ENCODE measurements at regions not wholly inside any gene's neighbourhood (a gene's known extent, or its start where the extent isn't known, plus 50 kb on each side); places are given as distances from the start of the nearest gene placed in this dataset.
A peak's percentile ranks its signal among the peaks of the same experiment; 100 is the strongest.

DNA sequence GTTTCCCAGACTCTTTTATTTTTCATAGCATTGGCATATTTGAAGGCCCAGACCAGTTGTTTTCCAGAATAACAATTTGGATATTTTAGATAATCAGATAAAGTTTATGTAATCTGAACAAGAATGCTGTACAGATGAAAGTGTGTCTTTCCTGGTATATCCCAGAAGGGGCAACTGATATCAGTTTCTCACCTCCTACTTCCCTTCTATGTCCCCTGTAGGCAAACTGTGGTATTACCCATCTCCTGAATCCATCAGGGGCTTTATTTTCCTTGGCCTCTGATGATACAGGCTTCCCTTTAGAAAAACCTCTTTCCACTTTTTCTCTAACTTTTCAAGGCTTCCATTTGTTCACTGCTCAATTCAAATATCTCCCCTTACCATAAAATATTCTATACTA, 87.5 kb upstream of the RGS1 start:
- no peak overlapping the region for H3K27ac Mint-ChIP-seq
- H3K36me3 Mint-ChIP-seq: 0 out of 2 replicates have a peak, but pooled peaks cover 4% of the 10 kb centered on the region
- TF ChIP-seq CTCF (IDR thresholded peaks at IDR 0.05) (peak; percentile 39), TCF7 (CRISPR knock-in tag; IDR thresholded peaks at IDR 0.05; ENCODE audit: low read depth) (no peak)
- peak; percentile 83 for ATAC-seq
- H3K4me1 Mint-ChIP-seq: no peaks in the 10 kb centered on the region
- no peaks in the 10 kb centered on the region for H3K27me3 Mint-ChIP-seq (ENCODE audit: low read depth)
- DNase-seq (ENCODE audit: low spot score): no peak
- CTCF ChIA-PET: no interaction called here
- no peak overlapping the region for H3K4me3 Mint-ChIP-seq
- POLR2A ChIA-PET: no interaction called here
- H3K9me3 Mint-ChIP-seq: peaks cover 5% of the 10 kb centered on the region

GRCh38 chr1:192489047-192489446, 86.5 kb upstream of the RGS1 start:
- ChIA-PET POLR2A (no interaction called here), CTCF (no interaction called here)
- TF ChIP-seq FOXP1 (CRISPR knock-in tag; IDR thresholded peaks at IDR 0.05; ENCODE audit: borderline replicate concordance) (no peak), ZNF671 (CRISPR knock-in tag; IDR thresholded peaks at IDR 0.05) (no peak), AR (CRISPR knock-in tag; IDR thresholded peaks at IDR 0.05) (no peak), OVOL2 (CRISPR knock-in tag; IDR thresholded peaks at IDR 0.05; ENCODE audit: borderline replicate concordance) (no peak), NR1H2 (CRISPR knock-in tag; IDR thresholded peaks at IDR 0.05) (no peak), TEAD4 (CRISPR knock-in tag; IDR thresholded peaks at IDR 0.05) (no peak), HMGXB4 (CRISPR knock-in tag; IDR thresholded peaks at IDR 0.05) (no peak), ATF3 (CRISPR knock-in tag; conservative IDR thresholded peaks at IDR 0.05) (no peak), SMAD4 (CRISPR knock-in tag; IDR thresholded peaks at IDR 0.05) (no peak)
- TF ChIP-seq, protein P1, sequence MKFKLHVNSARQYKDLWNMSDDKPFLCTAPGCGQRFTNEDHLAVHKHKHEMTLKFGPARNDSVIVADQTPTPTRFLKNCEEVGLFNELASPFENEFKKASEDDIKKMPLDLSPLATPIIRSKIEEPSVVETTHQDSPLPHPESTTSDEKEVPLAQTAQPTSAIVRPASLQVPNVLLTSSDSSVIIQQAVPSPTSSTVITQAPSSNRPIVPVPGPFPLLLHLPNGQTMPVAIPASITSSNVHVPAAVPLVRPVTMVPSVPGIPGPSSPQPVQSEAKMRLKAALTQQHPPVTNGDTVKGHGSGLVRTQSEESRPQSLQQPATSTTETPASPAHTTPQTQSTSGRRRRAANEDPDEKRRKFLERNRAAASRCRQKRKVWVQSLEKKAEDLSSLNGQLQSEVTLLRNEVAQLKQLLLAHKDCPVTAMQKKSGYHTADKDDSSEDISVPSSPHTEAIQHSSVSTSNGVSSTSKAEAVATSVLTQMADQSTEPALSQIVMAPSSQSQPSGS (CRISPR knock-in tag; IDR thresholded peaks at IDR 0.05; ENCODE audit: borderline replicate concordance, low read depth): no peak
- TF ChIP-seq, protein P2, sequence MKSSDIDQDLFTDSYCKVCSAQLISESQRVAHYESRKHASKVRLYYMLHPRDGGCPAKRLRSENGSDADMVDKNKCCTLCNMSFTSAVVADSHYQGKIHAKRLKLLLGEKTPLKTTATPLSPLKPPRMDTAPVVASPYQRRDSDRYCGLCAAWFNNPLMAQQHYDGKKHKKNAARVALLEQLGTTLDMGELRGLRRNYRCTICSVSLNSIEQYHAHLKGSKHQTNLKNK (CRISPR knock-in tag; IDR thresholded peaks at IDR 0.05): no peak
- TF ChIP-seq, protein P3, sequence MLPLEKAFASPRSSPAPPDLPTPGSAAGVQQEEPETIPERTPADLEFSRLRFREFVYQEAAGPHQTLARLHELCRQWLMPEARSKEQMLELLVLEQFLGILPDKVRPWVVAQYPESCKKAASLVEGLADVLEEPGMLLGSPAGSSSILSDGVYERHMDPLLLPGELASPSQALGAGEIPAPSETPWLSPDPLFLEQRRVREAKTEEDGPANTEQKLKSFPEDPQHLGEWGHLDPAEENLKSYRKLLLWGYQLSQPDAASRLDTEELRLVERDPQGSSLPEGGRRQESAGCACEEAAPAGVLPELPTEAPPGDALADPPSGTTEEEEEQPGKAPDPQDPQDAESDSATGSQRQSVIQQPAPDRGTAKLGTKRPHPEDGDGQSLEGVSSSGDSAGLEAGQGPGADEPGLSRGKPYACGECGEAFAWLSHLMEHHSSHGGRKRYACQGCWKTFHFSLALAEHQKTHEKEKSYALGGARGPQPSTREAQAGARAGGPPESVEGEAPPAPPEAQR (CRISPR knock-in tag; IDR thresholded peaks at IDR 0.05): no peak
- TF ChIP-seq, protein P4, sequence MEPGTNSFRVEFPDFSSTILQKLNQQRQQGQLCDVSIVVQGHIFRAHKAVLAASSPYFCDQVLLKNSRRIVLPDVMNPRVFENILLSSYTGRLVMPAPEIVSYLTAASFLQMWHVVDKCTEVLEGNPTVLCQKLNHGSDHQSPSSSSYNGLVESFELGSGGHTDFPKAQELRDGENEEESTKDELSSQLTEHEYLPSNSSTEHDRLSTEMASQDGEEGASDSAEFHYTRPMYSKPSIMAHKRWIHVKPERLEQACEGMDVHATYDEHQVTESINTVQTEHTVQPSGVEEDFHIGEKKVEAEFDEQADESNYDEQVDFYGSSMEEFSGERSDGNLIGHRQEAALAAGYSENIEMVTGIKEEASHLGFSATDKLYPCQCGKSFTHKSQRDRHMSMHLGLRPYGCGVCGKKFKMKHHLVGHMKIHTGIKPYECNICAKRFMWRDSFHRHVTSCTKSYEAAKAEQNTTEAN (CRISPR knock-in tag; IDR thresholded peaks at IDR 0.05): no peak
- no peak overlapping the region for H3K27ac Mint-ChIP-seq
- H3K4me3 Mint-ChIP-seq: no peak overlapping the region
- no peak for DNase-seq (ENCODE audit: low spot score)
- no peaks in the 10 kb centered on the region for H3K27me3 Mint-ChIP-seq (ENCODE audit: low read depth)
- peaks cover 1% of the 10 kb centered on the region for H3K9me3 Mint-ChIP-seq
- H3K36me3 Mint-ChIP-seq: 0 out of 2 replicates have a peak, but pooled peaks cover 1% of the 10 kb centered on the region
- no peaks in the 10 kb centered on the region for H3K4me1 Mint-ChIP-seq
- ATAC-seq: no peak

Measured in WTC11 (cell line).